PFSK-1 (cell line): ENCODE measurements at regions not wholly inside any gene's neighbourhood (a gene's known extent, or its start where the extent isn't known, plus 50 kb on each side); places are given as distances from the start of the nearest gene placed in this dataset.

Source experiments
- FOXP2 ChIP-seq: optimal IDR thresholded peaks from 2 replicates; pipeline ENCODE3; 2011; ENCODE audit warnings: borderline replicate concordance, control low read depth, inconsistent platforms; ENCODE audit not compliant: insufficient read depth; ENCODE audit errors: extremely low read length, extremely low read depth
- POLR2AphosphoS5 ChIP-seq: IDR thresholded peaks from 2 replicates; pipeline ENCODE4 v1.6.1; 2012; ENCODE audit warnings: low read depth, mild to moderate bottlenecking, control low read depth, low read length, moderate library complexity
- SIN3A ChIP-seq: IDR thresholded peaks from 2 replicates; pipeline ENCODE4 v1.6.1; 2012; ENCODE audit warnings: mild to moderate bottlenecking, low read length, moderate library complexity, borderline replicate concordance; ENCODE audit not compliant: insufficient read depth
- TAF1 ChIP-seq: IDR thresholded peaks from 2 replicates; pipeline ENCODE4 v1.6.1; 2012; ENCODE audit warnings: low read length, control low read depth, borderline replicate concordance; ENCODE audit not compliant: insufficient read depth
- TF ChIP-seq, protein P1 (sequence below), 2 experiments: IDR thresholded peaks; 2 replicates each; pipeline versions ENCODE4 v1.6.1 to v1.8.0; 2011 to 2012; ENCODE audit warnings: low read depth in 2 of 2, low read length in 2 of 2, control low read depth in 1 of 2, inconsistent platforms in 1 of 2, mild to moderate bottlenecking in 1 of 2, moderate library complexity in 1 of 2; ENCODE audit not compliant: insufficient read depth in 1 of 2

DNA sequence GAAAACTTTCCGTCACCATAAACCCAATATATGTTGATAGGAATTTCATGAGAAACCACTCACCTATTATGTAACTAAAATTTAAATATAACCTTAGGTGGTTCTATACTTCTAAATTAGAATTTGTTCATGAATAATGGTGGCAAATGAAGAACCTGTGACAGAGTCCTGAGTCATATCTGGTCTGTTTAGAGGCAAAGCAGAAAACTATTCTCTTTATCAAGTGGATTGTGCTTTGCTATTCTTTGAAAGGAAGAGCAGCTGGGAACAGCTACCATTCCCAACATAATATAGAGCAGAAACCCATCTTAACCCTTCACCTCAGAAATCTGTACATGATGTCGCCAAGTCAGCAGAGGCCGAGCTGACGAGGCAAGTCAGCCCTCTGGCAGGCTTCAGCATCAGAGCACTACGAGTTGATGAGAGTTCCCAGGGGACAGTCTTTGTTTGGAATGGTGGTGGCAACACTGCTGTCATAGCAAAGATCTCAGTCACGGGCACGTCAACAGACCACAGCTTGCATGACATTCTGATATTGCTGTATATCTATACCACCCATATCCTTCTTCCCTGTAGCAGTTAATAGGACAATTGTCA, 631.9 kb upstream of the CA10 start:
- TF ChIP-seq SIN3A = no peak
- TF ChIP-seq TAF1 = no peak
- no peak for TF ChIP-seq FOXP2
- no peak for TF ChIP-seq POLR2AphosphoS5
- TF ChIP-seq, protein P1, sequence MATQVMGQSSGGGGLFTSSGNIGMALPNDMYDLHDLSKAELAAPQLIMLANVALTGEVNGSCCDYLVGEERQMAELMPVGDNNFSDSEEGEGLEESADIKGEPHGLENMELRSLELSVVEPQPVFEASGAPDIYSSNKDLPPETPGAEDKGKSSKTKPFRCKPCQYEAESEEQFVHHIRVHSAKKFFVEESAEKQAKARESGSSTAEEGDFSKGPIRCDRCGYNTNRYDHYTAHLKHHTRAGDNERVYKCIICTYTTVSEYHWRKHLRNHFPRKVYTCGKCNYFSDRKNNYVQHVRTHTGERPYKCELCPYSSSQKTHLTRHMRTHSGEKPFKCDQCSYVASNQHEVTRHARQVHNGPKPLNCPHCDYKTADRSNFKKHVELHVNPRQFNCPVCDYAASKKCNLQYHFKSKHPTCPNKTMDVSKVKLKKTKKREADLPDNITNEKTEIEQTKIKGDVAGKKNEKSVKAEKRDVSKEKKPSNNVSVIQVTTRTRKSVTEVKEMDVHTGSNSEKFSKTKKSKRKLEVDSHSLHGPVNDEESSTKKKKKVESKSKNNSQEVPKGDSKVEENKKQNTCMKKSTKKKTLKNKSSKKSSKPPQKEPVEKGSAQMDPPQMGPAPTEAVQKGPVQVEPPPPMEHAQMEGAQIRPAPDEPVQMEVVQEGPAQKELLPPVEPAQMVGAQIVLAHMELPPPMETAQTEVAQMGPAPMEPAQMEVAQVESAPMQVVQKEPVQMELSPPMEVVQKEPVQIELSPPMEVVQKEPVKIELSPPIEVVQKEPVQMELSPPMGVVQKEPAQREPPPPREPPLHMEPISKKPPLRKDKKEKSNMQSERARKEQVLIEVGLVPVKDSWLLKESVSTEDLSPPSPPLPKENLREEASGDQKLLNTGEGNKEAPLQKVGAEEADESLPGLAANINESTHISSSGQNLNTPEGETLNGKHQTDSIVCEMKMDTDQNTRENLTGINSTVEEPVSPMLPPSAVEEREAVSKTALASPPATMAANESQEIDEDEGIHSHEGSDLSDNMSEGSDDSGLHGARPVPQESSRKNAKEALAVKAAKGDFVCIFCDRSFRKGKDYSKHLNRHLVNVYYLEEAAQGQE (IDR thresholded peaks at IDR 0.05; ENCODE audit: insufficient read depth in 1 of 2, low read depth in 2 of 2, low read length in 2 of 2) = no peak

GRCh38 chr17:52789829-52790228, 631.3 kb upstream of the CA10 start:
- TF ChIP-seq POLR2AphosphoS5 (no peak), TAF1 (no peak), SIN3A (no peak), FOXP2 (no peak)
- TF ChIP-seq, protein P1 (IDR thresholded peaks at IDR 0.05; ENCODE audit: insufficient read depth in 1 of 2, low read depth in 2 of 2, low read length in 2 of 2) = no peak

DNA sequence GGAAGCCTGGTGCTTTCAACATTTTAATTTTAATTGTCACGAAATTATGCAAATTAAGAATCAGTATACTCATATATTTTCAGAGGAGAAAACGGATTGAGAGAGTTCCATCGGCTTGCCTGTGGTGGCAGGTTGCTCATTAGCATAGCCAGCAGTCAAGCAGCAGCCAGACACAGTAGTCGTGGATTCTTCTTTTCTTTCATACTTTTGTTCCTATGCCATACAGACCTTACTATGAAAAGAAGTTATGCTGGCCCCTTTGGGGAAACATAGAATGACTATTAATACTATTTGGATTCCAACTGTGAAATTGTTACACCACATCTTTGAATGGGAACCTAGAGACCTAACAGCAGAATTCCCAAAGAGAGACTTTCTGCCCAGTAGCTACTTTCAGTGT, 617.7 kb upstream of the CA10 start:
- TF ChIP-seq FOXP2 = no peak
- TF ChIP-seq SIN3A = no peak
- no peak for TF ChIP-seq POLR2AphosphoS5
- TF ChIP-seq, protein P1 (IDR thresholded peaks at IDR 0.05; ENCODE audit: insufficient read depth in 1 of 2, low read depth in 2 of 2, low read length in 2 of 2) = no peak
- TF ChIP-seq TAF1 = no peak

GRCh38 chr17:52762794-52763167, 604.3 kb upstream of the CA10 start:
- TF ChIP-seq POLR2AphosphoS5 = no peak
- TF ChIP-seq, protein P1 (IDR thresholded peaks at IDR 0.05; ENCODE audit: insufficient read depth in 1 of 2, low read depth in 2 of 2, low read length in 2 of 2) = no peak
- no peak for TF ChIP-seq SIN3A
- TF ChIP-seq TAF1 = no peak
- no peak for TF ChIP-seq FOXP2

GRCh38 chr17:52762147-52762793, 603.8 kb upstream of the CA10 start:
- TF ChIP-seq, protein P1 (IDR thresholded peaks at IDR 0.05; ENCODE audit: insufficient read depth in 1 of 2, low read depth in 2 of 2, low read length in 2 of 2) = 0 out of 4 replicates have a peak, but pooled peaks of 1 of the 2 experiments have one; percentile 33
- TF ChIP-seq TAF1 = no peak
- TF ChIP-seq POLR2AphosphoS5 = no peak
